BLaER1 (cell line): ENCODE measurements at regions not wholly inside any gene's neighbourhood (a gene's known extent, or its start where the extent isn't known, plus 50 kb on each side); places are given as distances from the start of the nearest gene placed in this dataset.

Experiments used
- H3K27ac ChIP-seq: shearing (Covaris generic); formaldehyde crosslinking; 2 replicates; pipeline ENCODE4 v1.8.1; 2022
- H3K27me3 ChIP-seq: shearing (Covaris generic); formaldehyde crosslinking; 2 replicates; pipeline ENCODE4 v1.8.1; 2022
- H3K36me3 ChIP-seq: shearing (Covaris generic); formaldehyde crosslinking; 2 replicates; pipeline ENCODE4 v1.8.1; 2022
- H3K4me1 ChIP-seq: shearing (Covaris generic); formaldehyde crosslinking; 2 replicates; pipeline ENCODE4 v1.8.1; 2022
- H3K4me2 ChIP-seq: shearing (Covaris generic); formaldehyde crosslinking; 2 replicates; pipeline ENCODE4 v1.8.1; 2022
- H3K4me3 ChIP-seq: shearing (Covaris generic); formaldehyde crosslinking; 2 replicates; pipeline ENCODE4 v1.8.1; 2022
- H3K9ac ChIP-seq: shearing (Covaris generic); formaldehyde crosslinking; 2 replicates; pipeline ENCODE4 v1.8.1; 2022
- H3K9me3 ChIP-seq: shearing (Covaris generic); formaldehyde crosslinking; 2 replicates; pipeline ENCODE4 v1.8.1; 2022
- H4K20me1 ChIP-seq: shearing (Covaris generic); formaldehyde crosslinking; 2 replicates; pipeline ENCODE4 v1.8.1; 2022
- Cebpa-rat ChIP-seq: shearing (Covaris generic); IDR thresholded peaks from 2 replicates; pipeline ENCODE4 v1.8.1; 2022

GRCh38 chr1:106555571-106555970, 500.9 kb upstream of the PRMT6 start:
- Histone ChIP-seq H3K9me3 (no peaks in the 10 kb centered on the region), H3K27me3 (no peaks in the 10 kb centered on the region), H3K27ac (no peak overlapping the region), H3K4me2 (no peak overlapping the region), H3K9ac (no peak overlapping the region), H4K20me1 (no peaks in the 10 kb centered on the region), H3K36me3 (no peaks in the 10 kb centered on the region), H3K4me3 (no peak overlapping the region), H3K4me1 (no peaks in the 10 kb centered on the region)
- TF ChIP-seq Cebpa-rat = no peak

- no peak overlapping the region for H3K4me2 ChIP-seq
- no peaks in the 10 kb centered on the region for H3K27me3 ChIP-seq
- H3K9me3 ChIP-seq = no peaks in the 10 kb centered on the region
- no peak overlapping the region for H3K4me3 ChIP-seq
- no peak overlapping the region for H3K9ac ChIP-seq
- H3K36me3 ChIP-seq = no peaks in the 10 kb centered on the region
- H3K4me1 ChIP-seq = no peaks in the 10 kb centered on the region
- no peak for TF ChIP-seq Cebpa-rat
- H4K20me1 ChIP-seq = no peaks in the 10 kb centered on the region
- no peak overlapping the region for H3K27ac ChIP-seq
Observed at GRCh38 chr1:106564192-106564591, 492.3 kb upstream of the PRMT6 start.

- Histone ChIP-seq H3K27me3 (no peaks in the 10 kb centered on the region), H3K4me1 (no peaks in the 10 kb centered on the region), H3K9ac (no peak overlapping the region), H3K36me3 (no peaks in the 10 kb centered on the region), H3K4me2 (no peak overlapping the region), H4K20me1 (no peaks in the 10 kb centered on the region), H3K4me3 (no peak overlapping the region), H3K27ac (no peak overlapping the region), H3K9me3 (no peaks in the 10 kb centered on the region)
- TF ChIP-seq Cebpa-rat = no peak
Observed at GRCh38 chr1:106568201-106568974, 488.1 kb upstream of the PRMT6 start.

- Histone ChIP-seq H3K9me3 (no peaks in the 10 kb centered on the region), H3K27me3 (no peaks in the 10 kb centered on the region), H3K4me3 (no peak overlapping the region), H3K9ac (no peak overlapping the region), H3K27ac (no peak overlapping the region), H3K4me1 (no peaks in the 10 kb centered on the region), H3K4me2 (no peak overlapping the region), H4K20me1 (no peaks in the 10 kb centered on the region), H3K36me3 (no peaks in the 10 kb centered on the region)
- TF ChIP-seq Cebpa-rat = no peak
Observed at GRCh38 chr1:106571109-106571508, 485.4 kb upstream of the PRMT6 start.

GRCh38 chr1:106584107-106584506, 472.4 kb upstream of the PRMT6 start:
- H3K9me3 ChIP-seq = no peaks in the 10 kb centered on the region
- no peaks in the 10 kb centered on the region for H4K20me1 ChIP-seq

GRCh38 chr1:106584676-106585075, 471.8 kb upstream of the PRMT6 start:
- H3K9me3 ChIP-seq = no peaks in the 10 kb centered on the region
- no peak for TF ChIP-seq Cebpa-rat
- no peaks in the 10 kb centered on the region for H3K4me1 ChIP-seq
- H3K27ac ChIP-seq = no peak overlapping the region
- H3K4me3 ChIP-seq = no peak overlapping the region
- H3K4me2 ChIP-seq = no peak overlapping the region
- H4K20me1 ChIP-seq = no peaks in the 10 kb centered on the region
- no peaks in the 10 kb centered on the region for H3K27me3 ChIP-seq
- no peaks in the 10 kb centered on the region for H3K36me3 ChIP-seq
- no peak overlapping the region for H3K9ac ChIP-seq

More at GRCh38 chr1:106584107-106584506, 472.4 kb upstream of the PRMT6 start:
- Histone ChIP-seq H3K27ac (no peak overlapping the region), H3K9ac (no peak overlapping the region), H3K4me2 (no peak overlapping the region), H3K27me3 (no peaks in the 10 kb centered on the region), H3K4me3 (no peak overlapping the region), H3K4me1 (no peaks in the 10 kb centered on the region), H3K36me3 (no peaks in the 10 kb centered on the region)
- no peak for TF ChIP-seq Cebpa-rat

GRCh38 chr1:106600626-106601025, 455.8 kb upstream of the PRMT6 start:
- Histone ChIP-seq H3K4me3 (no peak overlapping the region), H3K27me3 (no peaks in the 10 kb centered on the region), H3K9ac (no peak overlapping the region), H3K4me1 (no peaks in the 10 kb centered on the region), H3K27ac (no peak overlapping the region), H4K20me1 (no peaks in the 10 kb centered on the region), H3K4me2 (no peak overlapping the region), H3K36me3 (no peaks in the 10 kb centered on the region), H3K9me3 (no peaks in the 10 kb centered on the region)
- TF ChIP-seq Cebpa-rat = no peak

GRCh38 chr1:106603616-106604015, 452.9 kb upstream of the PRMT6 start:
- H3K27me3 ChIP-seq = no peaks in the 10 kb centered on the region
- H4K20me1 ChIP-seq = no peaks in the 10 kb centered on the region
- H3K4me1 ChIP-seq = no peaks in the 10 kb centered on the region
- no peak overlapping the region for H3K4me2 ChIP-seq
- no peak overlapping the region for H3K27ac ChIP-seq
- no peak overlapping the region for H3K4me3 ChIP-seq
- no peak for TF ChIP-seq Cebpa-rat
- no peak overlapping the region for H3K9ac ChIP-seq
- H3K9me3 ChIP-seq = no peaks in the 10 kb centered on the region
- H3K36me3 ChIP-seq = no peaks in the 10 kb centered on the region

- H3K9me3 ChIP-seq = no peaks in the 10 kb centered on the region
- H3K4me3 ChIP-seq = no peak overlapping the region
- no peaks in the 10 kb centered on the region for H3K27me3 ChIP-seq
- H3K9ac ChIP-seq = no peak overlapping the region
- no peak overlapping the region for H3K27ac ChIP-seq
- TF ChIP-seq Cebpa-rat = no peak
- H3K4me2 ChIP-seq = no peak overlapping the region
- H4K20me1 ChIP-seq = no peaks in the 10 kb centered on the region
- H3K36me3 ChIP-seq = no peaks in the 10 kb centered on the region
- H3K4me1 ChIP-seq = peaks cover 6% of the 10 kb centered on the region; the same call in 1 of the 2 replicates
Observed at GRCh38 chr1:106608841-106609240, 447.6 kb upstream of the PRMT6 start.

- no peak overlapping the region for H3K27ac ChIP-seq
- no peaks in the 10 kb centered on the region for H3K36me3 ChIP-seq
- no peak overlapping the region for H3K4me3 ChIP-seq
- no peak overlapping the region for H3K9ac ChIP-seq
- no peak for TF ChIP-seq Cebpa-rat
- H3K9me3 ChIP-seq = no peaks in the 10 kb centered on the region
- peak overlapping the region; percentile 17; the same call in 1 of the 2 replicates for H3K4me2 ChIP-seq
- no peaks in the 10 kb centered on the region for H3K27me3 ChIP-seq
- H4K20me1 ChIP-seq = no peaks in the 10 kb centered on the region
- H3K4me1 ChIP-seq = peaks cover 6% of the 10 kb centered on the region; the same call in 1 of the 2 replicates
Observed at GRCh38 chr1:106613068-106613467, 443.4 kb upstream of the PRMT6 start.
